ENCODE measurements at regions not wholly inside any gene's neighbourhood (a gene's known extent, or its start where the extent isn't known, plus 50 kb on each side); places are given as distances from the start of the nearest gene placed in this dataset.

DNA sequence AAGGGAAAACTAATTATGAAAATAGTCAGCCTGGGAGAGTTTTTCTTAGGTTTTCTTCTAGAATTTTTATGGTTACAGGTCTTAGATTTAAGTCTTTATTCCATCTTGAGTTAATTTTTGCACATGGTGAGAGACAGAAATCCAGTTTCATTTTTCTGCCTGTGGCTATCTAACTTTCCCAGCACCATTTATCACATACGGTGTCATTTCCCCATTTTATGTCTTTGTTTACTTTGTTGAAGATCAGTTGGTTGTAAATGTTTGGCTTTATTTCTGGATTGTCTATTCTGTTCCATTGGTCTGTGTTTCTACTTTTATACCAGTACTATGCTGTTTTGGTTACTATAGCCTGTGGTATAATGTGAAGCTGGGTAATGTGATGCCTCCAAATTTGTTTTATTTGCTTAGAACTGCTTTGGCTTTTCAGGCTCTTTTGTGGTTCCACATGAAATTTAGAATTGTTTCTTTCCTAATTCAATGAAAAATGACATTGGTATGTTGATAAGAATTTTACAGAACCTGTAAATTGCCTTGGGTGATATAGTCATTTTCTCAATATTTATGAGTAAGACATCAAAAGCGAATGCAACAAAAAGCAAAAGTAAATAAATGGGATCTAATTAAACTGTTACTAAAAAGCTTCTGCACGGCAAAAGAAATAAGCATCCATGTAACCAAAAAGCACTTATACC, 146.1 kb upstream of the NOL4 start:
- ChIA-PET CTCF (ENCODE audit: unreplicated experiment) (no interaction called here), POLR2A (no interaction called here)
- TF ChIP-seq, protein P1, sequence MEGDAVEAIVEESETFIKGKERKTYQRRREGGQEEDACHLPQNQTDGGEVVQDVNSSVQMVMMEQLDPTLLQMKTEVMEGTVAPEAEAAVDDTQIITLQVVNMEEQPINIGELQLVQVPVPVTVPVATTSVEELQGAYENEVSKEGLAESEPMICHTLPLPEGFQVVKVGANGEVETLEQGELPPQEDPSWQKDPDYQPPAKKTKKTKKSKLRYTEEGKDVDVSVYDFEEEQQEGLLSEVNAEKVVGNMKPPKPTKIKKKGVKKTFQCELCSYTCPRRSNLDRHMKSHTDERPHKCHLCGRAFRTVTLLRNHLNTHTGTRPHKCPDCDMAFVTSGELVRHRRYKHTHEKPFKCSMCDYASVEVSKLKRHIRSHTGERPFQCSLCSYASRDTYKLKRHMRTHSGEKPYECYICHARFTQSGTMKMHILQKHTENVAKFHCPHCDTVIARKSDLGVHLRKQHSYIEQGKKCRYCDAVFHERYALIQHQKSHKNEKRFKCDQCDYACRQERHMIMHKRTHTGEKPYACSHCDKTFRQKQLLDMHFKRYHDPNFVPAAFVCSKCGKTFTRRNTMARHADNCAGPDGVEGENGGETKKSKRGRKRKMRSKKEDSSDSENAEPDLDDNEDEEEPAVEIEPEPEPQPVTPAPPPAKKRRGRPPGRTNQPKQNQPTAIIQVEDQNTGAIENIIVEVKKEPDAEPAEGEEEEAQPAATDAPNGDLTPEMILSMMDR (conservative IDR thresholded peaks at IDR 0.05; ENCODE audit: low read length) = no peak
- no peak for TF ChIP-seq EZH2phosphoT487 (IDR thresholded peaks at IDR 0.05; ENCODE audit: borderline replicate concordance, low read depth, low read length)
- no peak overlapping the region for H2AFZ ChIP-seq (ENCODE audit: low read length)
- H3K79me2 ChIP-seq (ENCODE audit: insufficient read depth, low read depth, low read length) = no peaks in the 10 kb centered on the region
- H3K4me3 ChIP-seq (ENCODE audit: low read depth, low read length, poor library complexity, severe bottlenecking) = no peak overlapping the region
- no TSS peak for BruUV-seq (replicated peaks)
- no peaks in the 10 kb centered on the region for H3K36me3 ChIP-seq (ENCODE audit: insufficient read depth, low read length)
- H3K9me3 ChIP-seq (ENCODE audit: low read length) = no peaks in the 10 kb centered on the region
- H3K4me1 ChIP-seq (ENCODE audit: insufficient read depth, low read length, poor library complexity, severe bottlenecking) = no peaks in the 10 kb centered on the region
- H4K20me1 ChIP-seq (ENCODE audit: insufficient read depth, low read length) = no peaks in the 10 kb centered on the region
- no peaks in the 10 kb centered on the region for H3K9me2 ChIP-seq (ENCODE audit: insufficient read depth, low read length)
- H3K4me2 ChIP-seq (ENCODE audit: low read length) = no peak overlapping the region
- DNase-seq (ENCODE audit: low spot score) = no peak
- H3K27ac ChIP-seq (ENCODE audit: low read depth, low read length, poor library complexity, severe bottlenecking) = no peak overlapping the region
- intact Hi-C loops (cut with micrococcal nuclease; ENCODE audit: unreplicated experiment) = no loop called here

DNA sequence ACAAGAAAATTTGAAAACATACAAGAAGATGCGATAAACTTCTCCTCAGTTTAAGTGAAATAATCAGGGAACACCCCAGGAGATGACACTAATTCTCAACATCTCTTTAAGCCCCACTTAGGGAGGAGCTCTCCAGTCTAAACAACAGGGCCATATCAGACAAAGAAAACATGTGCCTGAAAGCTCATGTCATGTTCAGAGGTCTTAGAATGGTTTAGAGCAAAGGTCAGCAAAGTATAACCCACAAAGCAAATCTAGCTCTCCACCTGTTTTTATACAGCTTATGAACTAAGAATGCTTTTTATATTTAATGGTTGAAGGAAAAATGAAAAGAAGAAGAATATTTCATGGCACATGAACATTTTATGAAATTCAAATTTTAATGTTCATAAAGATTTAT, 155.6 kb upstream of the NOL4 start:
- Histone ChIP-seq H3K9me2 (ENCODE audit: insufficient read depth, low read length) (no peaks in the 10 kb centered on the region), H3K27ac (ENCODE audit: low read depth, low read length, poor library complexity, severe bottlenecking) (no peak overlapping the region), H3K4me2 (ENCODE audit: low read length) (no peak overlapping the region), H4K20me1 (ENCODE audit: insufficient read depth, low read length) (no peaks in the 10 kb centered on the region), H3K4me1 (ENCODE audit: insufficient read depth, low read length, poor library complexity, severe bottlenecking) (no peaks in the 10 kb centered on the region), H3K79me2 (ENCODE audit: insufficient read depth, low read depth, low read length) (no peaks in the 10 kb centered on the region), H3K36me3 (ENCODE audit: insufficient read depth, low read length) (no peaks in the 10 kb centered on the region), H3K4me3 (ENCODE audit: low read depth, low read length, poor library complexity, severe bottlenecking) (no peak overlapping the region), H3K9me3 (ENCODE audit: low read length) (no peaks in the 10 kb centered on the region), H2AFZ (ENCODE audit: low read length) (no peak overlapping the region)
- intact Hi-C loops (cut with micrococcal nuclease; ENCODE audit: unreplicated experiment) = no loop called here
- no peak for DNase-seq (ENCODE audit: low spot score)
- TF ChIP-seq, protein P1 (conservative IDR thresholded peaks at IDR 0.05; ENCODE audit: low read length) = no peak
- no peak for TF ChIP-seq EZH2phosphoT487 (IDR thresholded peaks at IDR 0.05; ENCODE audit: borderline replicate concordance, low read depth, low read length)
- POLR2A ChIA-PET = no interaction called here
- BruUV-seq (replicated peaks) = no TSS peak
- CTCF ChIA-PET (ENCODE audit: unreplicated experiment) = no interaction called here

DNA sequence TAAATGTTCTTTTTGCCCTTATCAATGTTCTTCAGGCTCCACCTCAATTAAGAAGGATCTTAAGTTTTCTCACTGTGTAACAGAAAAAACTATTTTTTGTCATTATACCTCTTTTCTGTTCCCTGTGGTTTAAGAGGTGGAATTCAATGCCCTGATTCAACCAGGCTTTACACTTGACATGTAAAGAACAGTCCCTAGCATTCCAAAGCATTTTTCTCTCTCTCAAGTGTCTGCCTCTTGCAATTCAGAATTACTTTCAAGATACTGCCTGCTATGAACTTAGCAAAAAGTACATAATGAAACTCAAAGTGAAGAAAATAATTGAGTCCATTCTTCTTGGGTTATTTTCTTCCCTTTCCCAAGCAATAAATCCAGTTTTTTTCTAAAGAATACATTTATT, 160.6 kb upstream of the NOL4 start:
- Histone ChIP-seq H3K9me2 (ENCODE audit: insufficient read depth, low read length) (no peaks in the 10 kb centered on the region), H3K79me2 (ENCODE audit: insufficient read depth, low read depth, low read length) (no peaks in the 10 kb centered on the region), H4K20me1 (ENCODE audit: insufficient read depth, low read length) (no peaks in the 10 kb centered on the region), H2AFZ (ENCODE audit: low read length) (no peak overlapping the region), H3K36me3 (ENCODE audit: insufficient read depth, low read length) (no peaks in the 10 kb centered on the region), H3K9me3 (ENCODE audit: low read length) (no peaks in the 10 kb centered on the region), H3K27ac (ENCODE audit: low read depth, low read length, poor library complexity, severe bottlenecking) (no peak overlapping the region), H3K4me1 (ENCODE audit: insufficient read depth, low read length, poor library complexity, severe bottlenecking) (no peaks in the 10 kb centered on the region), H3K4me3 (ENCODE audit: low read depth, low read length, poor library complexity, severe bottlenecking) (no peak overlapping the region), H3K4me2 (ENCODE audit: low read length) (no peak overlapping the region)
- BruUV-seq (replicated peaks) = no TSS peak
- ChIA-PET POLR2A (no interaction called here), CTCF (ENCODE audit: unreplicated experiment) (no interaction called here)
- no peak for DNase-seq (ENCODE audit: low spot score)
- intact Hi-C loops (cut with micrococcal nuclease; ENCODE audit: unreplicated experiment) = no loop called here
- TF ChIP-seq, protein P1 (conservative IDR thresholded peaks at IDR 0.05; ENCODE audit: low read length) = no peak
- no peak for TF ChIP-seq EZH2phosphoT487 (IDR thresholded peaks at IDR 0.05; ENCODE audit: borderline replicate concordance, low read depth, low read length)
